ENCODE measurements at regions not wholly inside any gene's neighbourhood (a gene's known extent, or its start where the extent isn't known, plus 50 kb on each side); places are given as distances from the start of the nearest gene placed in this dataset.
"Not testable (repeated sequence)": the region's sequence is repeated elsewhere in the genome, so short reads cannot be mapped to it uniquely, and the experiment has no call there.

GRCh38 chr12:82619644-82620043, 67.1 kb upstream of the TMTC2 start:
- peak; percentile 81 for ATAC-seq

DNA sequence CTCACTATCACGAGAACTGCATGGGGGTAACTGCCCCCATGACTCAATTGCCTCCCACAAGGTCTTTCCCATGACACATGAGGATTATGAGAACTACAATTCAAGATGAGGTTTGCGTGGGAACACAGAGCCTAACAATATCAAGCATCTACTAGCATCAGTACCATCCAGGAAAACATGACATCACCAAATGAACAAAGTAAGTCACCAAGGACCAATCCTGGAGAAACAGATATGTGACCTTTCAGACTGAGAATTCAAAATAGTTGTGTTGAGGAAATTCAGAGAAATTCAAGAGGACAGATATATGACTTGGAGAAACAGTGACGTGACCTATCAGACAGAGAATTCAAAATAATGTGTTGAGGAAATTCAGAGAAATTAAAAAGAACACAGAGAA, 65.8 kb upstream of the TMTC2 start:
- ATAC-seq (no peak), DNase-seq (no peak)
- Histone ChIP-seq H3K9me3 (no peaks in the 10 kb centered on the region), H3K4me1 (no peaks in the 10 kb centered on the region), H3K36me3 (no peaks in the 10 kb centered on the region), H3K4me3 (no peak overlapping the region), H3K27ac (no peak overlapping the region), H3K27me3 (no peaks in the 10 kb centered on the region)
- intact Hi-C loops (cut with DNase I), result loop anchor here in 1 of 2 donors (10.0 kb wide), 1 partner anchor 96 kb away; no protein-coding TSS in a partner anchor
- TF ChIP-seq CTCF (IDR thresholded peaks at IDR 0.05), result no peak

More at GRCh38 chr12:82619644-82620043, 67.1 kb upstream of the TMTC2 start:
- Histone ChIP-seq H3K27ac (no peak overlapping the region), H3K27me3 (no peaks in the 10 kb centered on the region), H3K4me3 (no peak overlapping the region), H3K9me3 (no peaks in the 10 kb centered on the region), H3K4me1 (no peaks in the 10 kb centered on the region), H3K36me3 (no peaks in the 10 kb centered on the region)
- no peak for TF ChIP-seq CTCF (IDR thresholded peaks at IDR 0.05)
- intact Hi-C loops (cut with DNase I), result loop anchor here in 1 of 2 donors (10.0 kb wide), 1 partner anchor 95 kb away; no protein-coding TSS in a partner anchor
- no peak for DNase-seq

DNA sequence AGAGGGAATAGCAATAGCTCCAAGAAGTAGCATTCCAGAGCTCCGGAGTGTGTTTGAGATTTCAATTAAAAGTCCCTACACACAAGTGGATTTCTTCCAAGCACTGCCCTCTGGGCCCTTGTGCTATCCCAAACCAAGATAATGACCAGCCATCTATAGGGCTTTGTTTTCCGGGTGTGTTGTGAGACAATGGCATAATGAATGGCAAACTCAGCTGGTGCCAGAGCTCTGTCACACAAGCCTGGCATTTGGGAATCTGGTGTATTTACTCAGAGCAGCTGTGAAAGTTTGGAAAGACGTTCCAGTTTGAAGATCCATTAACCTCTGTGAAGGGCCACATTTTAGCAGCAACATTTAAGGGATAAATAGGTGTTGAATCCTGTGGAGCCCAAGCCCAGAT, 61.2 kb upstream of the TMTC2 start:
- Histone ChIP-seq H3K4me1 (no peaks in the 10 kb centered on the region), H3K36me3 (no peaks in the 10 kb centered on the region), H3K27me3 (no peaks in the 10 kb centered on the region), H3K4me3 (no peak overlapping the region), H3K9me3 (no peaks in the 10 kb centered on the region), H3K27ac (no peak overlapping the region)
- intact Hi-C loops (cut with DNase I), result loop anchor here in 1 of 2 donors (10.0 kb wide), 1 partner anchor 101 kb away; no protein-coding TSS in a partner anchor
- no peak for DNase-seq
- no peak for ATAC-seq
- TF ChIP-seq CTCF (IDR thresholded peaks at IDR 0.05), result no peak

GRCh38 chr12:82627799-82628198, 58.9 kb upstream of the TMTC2 start:
- intact Hi-C loops (cut with DNase I), result loop anchor here in 1 of 2 donors (10.0 kb wide), 1 partner anchor 103 kb away; no protein-coding TSS in a partner anchor
- DNase-seq, result no peak
- no peaks in the 10 kb centered on the region for H3K27me3 ChIP-seq
- no peak for TF ChIP-seq CTCF (IDR thresholded peaks at IDR 0.05)
- H3K4me3 ChIP-seq, result no peak overlapping the region
- ATAC-seq, result peak; percentile 66
- H3K4me1 ChIP-seq, result no peaks in the 10 kb centered on the region
- no peaks in the 10 kb centered on the region for H3K36me3 ChIP-seq
- H3K9me3 ChIP-seq, result no peaks in the 10 kb centered on the region
- H3K27ac ChIP-seq, result no peak overlapping the region

DNA sequence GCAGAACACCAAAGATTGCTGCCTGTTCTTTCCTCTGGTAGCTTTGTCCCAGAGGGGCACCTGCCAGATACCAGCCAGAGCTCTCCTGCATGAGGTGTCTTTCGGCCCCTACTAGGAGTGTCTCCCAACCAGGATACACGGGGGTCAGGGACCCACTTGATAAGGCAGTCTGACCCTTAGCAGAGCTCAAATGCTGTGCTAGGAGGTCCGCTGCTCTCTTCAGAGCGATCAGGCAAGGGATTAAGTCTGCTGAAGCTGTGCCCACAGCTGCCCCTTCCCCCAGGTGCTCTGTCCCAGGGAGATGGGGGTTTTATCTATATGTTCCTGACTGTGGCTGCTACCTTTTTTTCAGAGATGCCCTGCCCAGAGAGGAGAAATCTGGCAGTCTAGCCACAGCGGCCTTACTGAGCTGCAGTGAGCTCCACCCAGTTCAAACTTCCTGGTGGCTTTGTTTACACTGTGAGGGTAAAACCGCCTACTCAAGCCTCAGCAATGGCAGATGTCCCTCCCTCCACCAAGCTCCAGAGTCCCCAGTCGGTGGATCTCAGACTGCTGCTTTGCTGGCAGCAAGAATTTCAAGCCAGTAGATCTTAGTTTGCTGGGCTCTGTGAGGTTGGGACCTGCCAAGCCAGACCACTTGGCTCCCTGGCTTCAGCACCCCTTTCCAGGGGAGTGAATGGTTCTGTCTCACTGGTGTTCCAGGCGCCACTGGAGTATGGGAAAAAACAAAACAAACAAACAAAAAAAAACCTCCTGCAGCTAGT, 52.0 kb upstream of the TMTC2 start:
- H3K27ac ChIP-seq; H3K4me1 ChIP-seq; H3K9me3 ChIP-seq; DNase-seq; H3K27me3 ChIP-seq; H3K36me3 ChIP-seq; H3K4me3 ChIP-seq; intact Hi-C loops (cut with DNase I); ATAC-seq: not testable (repeated sequence)
